Heart left ventricle (tissue), 16 donors: ENCODE measurements at regions not wholly inside any gene's neighbourhood (a gene's known extent, or its start where the extent isn't known, plus 50 kb on each side); places are given as distances from the start of the nearest gene placed in this dataset.

ENCODE experiments used
- ATAC-seq, 4 donors: fragments of 200-7000 bp; cut with Tn5 transposase; one replicate each; pipeline ENCODE4 v1.9.1; 2020 to 2022; ENCODE audit warnings: moderate library complexity in 4 of 4, mild to moderate bottlenecking in 3 of 4, moderate number of reproducible peaks in 1 of 4
- DNase-seq, 5 donors: peaks; one replicate each; pipeline ENCODE4 v3.0.0-alpha.2; 2020
- H3K27ac ChIP-seq, 12 donors: fragments of 200-600 bp; sonication (generic) in 4 of 12; one replicate each; pipeline versions ENCODE4 v1.5.0 to v1.8.0; 2016 to 2022; ENCODE audit warnings: mild to moderate bottlenecking in 2 of 12
- H3K27me3 ChIP-seq, 9 donors: fragments of 200-600 bp; sonication (generic) in 2 of 9; one replicate each; pipeline versions ENCODE4 v1.5.1 to v1.8.0; 2016 to 2022; ENCODE audit warnings: mild to moderate bottlenecking in 3 of 9
- H3K36me3 ChIP-seq, 9 donors: fragments of 200-600 bp; sonication (generic) in 2 of 9; one replicate each; pipeline versions ENCODE4 v1.5.0 to v1.8.0; 2018 to 2022; ENCODE audit warnings: mild to moderate bottlenecking in 2 of 9
- H3K4me1 ChIP-seq, 12 donors: fragments of 200-600 bp; sonication (generic) in 4 of 12; one replicate each; pipeline versions ENCODE4 v1.5.0 to v1.8.0; 2016 to 2022; ENCODE audit warnings: mild to moderate bottlenecking in 3 of 12
- H3K4me3 ChIP-seq, 12 donors: fragments of 200-600 bp; sonication (generic) in 4 of 12; one replicate each; pipeline versions ENCODE4 v1.5.0 to v1.8.0; 2017 to 2022; ENCODE audit warnings: mild to moderate bottlenecking in 9 of 12, moderate library complexity in 4 of 12
- H3K9me3 ChIP-seq, 12 donors: fragments of 200-600 bp; sonication (generic) in 4 of 12; one replicate each; pipeline versions ENCODE4 v1.5.0 to v1.8.0; 2016 to 2022; ENCODE audit warnings: mild to moderate bottlenecking in 1 of 12
- POLR2A ChIP-seq, 2 donors: fragments of 450-650 bp; IDR thresholded peaks; one replicate each; pipeline ENCODE4 v1.6.1; 2017; ENCODE audit warnings: antibody characterized with exemption in 2 of 2, mild to moderate bottlenecking in 2 of 2, moderate library complexity in 2 of 2
- whole genome bisulfite sequencing, 4 donors: extraction: QIAGEN DNeasy Blood & Tissue Kit in 2 of 4; methylation state at CpG; one replicate each; pipeline versions ENCODE4 v1.1.5 to v1.1.7; 2013 to 2018; 5-methylcytosine and 5-hydroxymethylcytosine counted together
- intact Hi-C, 10 donors: fragments of 100-400 bp; cut with DNase I; formaldehyde crosslinking; loops; one replicate each; pipeline versions ENCODE4 v1.11.1 to v1.14.2; 2022
- TF ChIP-seq, protein P1 (sequence below), 12 donors: fragments of 200-600 bp; sonication (generic) in 4 of 12; IDR thresholded peaks; one replicate each; pipeline versions ENCODE4 v1.5.0 to v1.8.0; 2018 to 2022; ENCODE audit warnings: antibody characterized with exemption in 12 of 12, mild to moderate bottlenecking in 5 of 12
- donor health status: ischemic (EF 13 %, LVEDD 7.1; RV severe dilation, severe dysfunction).
- donor health status: healthy with polysubstance abuse.
- donor health status: DM: no; HTN: yes; CAD: no.
- donor health status: DM: no; HTN: no; CAD: no.
- donor health status: ischemic (EF 25% LVEDD 6.9; RV normal size, moderate dysfunction).
- donor health status: ischemic (EF 25% LVEDD 5.7; RV mildly dilated, moderate dysfunction).
- donor health status: healthy.
- donor health status: DM: yes; HTN: yes; CAD: no.
- donor health status: ischemic (EF 35%, LVEDD 5.7; RV mildly dilated, moderate dysfunction).
- donor health status: nonischemic (EF 11% LVEDD 7.7; RV severe dilation, severe dysfunction).
- donor health status: DM: yes; HTN: yes; CAD: no.
- donor health status: PGD.
- donor health status: ischemic (EF 29% LVEDD 5.4; RV normal size, mild dysfunction).
- donor health status: nonischemic (EF 23%, LVEDD 6.1; RV moderate dilation, normal function).

DNA sequence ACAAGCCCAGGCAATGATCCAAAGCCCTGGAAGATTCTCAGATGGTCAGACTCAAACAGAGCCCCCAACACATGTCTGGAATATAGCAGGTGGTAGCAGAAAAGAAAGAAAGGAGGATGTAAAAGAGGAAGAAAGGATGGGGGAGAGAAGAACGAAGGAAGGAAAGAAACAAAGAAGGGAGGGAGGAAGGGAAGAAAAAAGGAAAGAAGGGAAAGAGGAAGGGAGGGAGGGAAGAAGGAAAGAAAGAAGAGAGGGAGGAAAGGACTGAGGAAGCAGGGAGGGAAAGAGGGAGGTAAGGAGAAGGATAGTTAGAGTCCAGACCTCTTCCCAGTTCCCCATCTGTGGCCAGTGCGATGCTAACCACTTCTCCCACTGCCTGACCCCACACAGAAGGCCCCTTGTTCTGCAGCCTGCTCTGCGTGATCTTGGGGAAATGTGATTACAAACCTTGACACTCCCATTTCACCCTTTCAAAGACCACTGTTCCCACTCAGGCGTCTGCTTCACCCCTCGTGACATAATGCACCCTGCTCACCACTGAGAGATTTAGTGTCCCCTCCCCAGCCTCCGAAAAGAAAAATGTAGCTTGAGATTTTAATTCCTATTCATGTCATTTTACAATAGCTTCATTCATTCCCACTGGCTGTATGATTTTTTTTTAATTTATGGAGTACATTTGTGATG is 357.9 kb downstream of the BCL11B start:
- ATAC-seq (no peak), DNase-seq (no peak)
- Histone ChIP-seq H3K36me3 (no peaks in the 10 kb centered on the region), H3K9me3 (no peaks in the 10 kb centered on the region), H3K4me1 (no peaks in the 10 kb centered on the region), H3K27me3 (peaks cover 0 to 26% (median 0%) of the 10 kb centered on the region in 9 donors), H3K4me3 (no peak overlapping the region), H3K27ac (no peak overlapping the region)
- intact Hi-C loops: no loop called here
- 40 to 55% (median 45%) methylated on average over 6 of the region's 6 CpGs for WGBS, 4 donors
- TF ChIP-seq, protein P1, sequence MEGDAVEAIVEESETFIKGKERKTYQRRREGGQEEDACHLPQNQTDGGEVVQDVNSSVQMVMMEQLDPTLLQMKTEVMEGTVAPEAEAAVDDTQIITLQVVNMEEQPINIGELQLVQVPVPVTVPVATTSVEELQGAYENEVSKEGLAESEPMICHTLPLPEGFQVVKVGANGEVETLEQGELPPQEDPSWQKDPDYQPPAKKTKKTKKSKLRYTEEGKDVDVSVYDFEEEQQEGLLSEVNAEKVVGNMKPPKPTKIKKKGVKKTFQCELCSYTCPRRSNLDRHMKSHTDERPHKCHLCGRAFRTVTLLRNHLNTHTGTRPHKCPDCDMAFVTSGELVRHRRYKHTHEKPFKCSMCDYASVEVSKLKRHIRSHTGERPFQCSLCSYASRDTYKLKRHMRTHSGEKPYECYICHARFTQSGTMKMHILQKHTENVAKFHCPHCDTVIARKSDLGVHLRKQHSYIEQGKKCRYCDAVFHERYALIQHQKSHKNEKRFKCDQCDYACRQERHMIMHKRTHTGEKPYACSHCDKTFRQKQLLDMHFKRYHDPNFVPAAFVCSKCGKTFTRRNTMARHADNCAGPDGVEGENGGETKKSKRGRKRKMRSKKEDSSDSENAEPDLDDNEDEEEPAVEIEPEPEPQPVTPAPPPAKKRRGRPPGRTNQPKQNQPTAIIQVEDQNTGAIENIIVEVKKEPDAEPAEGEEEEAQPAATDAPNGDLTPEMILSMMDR (IDR thresholded peaks at IDR 0.05): no peak

DNA sequence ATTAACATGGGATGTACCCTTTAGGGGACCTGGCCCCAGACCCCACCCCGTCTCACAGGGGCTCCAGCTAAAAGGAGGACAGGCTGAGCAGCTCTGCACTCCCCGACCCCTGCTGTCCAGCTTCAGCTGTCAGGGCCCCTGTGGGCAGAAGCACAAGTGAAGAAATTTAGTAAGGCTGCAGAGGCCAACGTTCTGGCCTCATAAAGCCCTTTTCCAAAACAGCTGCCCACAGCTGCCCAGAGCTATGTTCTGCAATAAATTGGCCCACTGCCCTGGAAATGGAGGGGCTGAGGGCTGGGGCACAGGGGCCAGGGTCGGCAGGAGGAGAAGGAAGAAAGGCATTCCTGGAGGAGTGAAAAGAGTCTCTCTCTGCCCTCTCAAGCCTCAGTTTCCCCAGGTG is 357.1 kb downstream of the BCL11B start:
- intact Hi-C loops: no loop called here
- Histone ChIP-seq H3K9me3 (no peaks in the 10 kb centered on the region), H3K27me3 (peaks cover 0 to 26% (median 0%) of the 10 kb centered on the region in 9 donors), H3K4me1 (no peaks in the 10 kb centered on the region), H3K4me3 (no peak overlapping the region), H3K36me3 (no peaks in the 10 kb centered on the region), H3K27ac (no peak overlapping the region)
- WGBS, 4 donors: 28 to 57% (median 36%) methylated on average over 3 to 4 of the region's 4 CpGs
- DNase-seq: no peak
- no peak for ATAC-seq
- TF ChIP-seq, protein P1 (IDR thresholded peaks at IDR 0.05): no peak
- no peak for TF ChIP-seq POLR2A (IDR thresholded peaks at IDR 0.05)

DNA sequence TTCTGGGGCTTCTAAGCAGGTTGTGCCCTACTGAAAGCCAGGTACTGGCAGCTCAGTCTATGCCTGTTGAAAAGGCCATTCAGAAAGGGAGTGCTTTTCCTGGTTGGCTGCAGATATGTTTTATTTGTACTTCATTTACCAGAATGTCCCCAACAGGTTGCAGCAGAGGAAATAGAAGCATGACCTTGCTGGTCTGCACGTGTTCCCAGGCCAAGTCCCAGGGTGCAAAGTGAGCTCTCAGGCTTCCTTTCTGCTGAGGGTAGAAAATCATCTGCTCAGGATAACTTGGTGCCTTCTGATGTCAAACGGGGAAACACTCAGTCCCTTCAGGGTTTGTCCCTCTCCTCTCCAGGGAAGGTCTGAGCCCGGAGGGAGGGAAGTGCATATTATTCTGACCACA is 356.4 kb downstream of the BCL11B start:
- intact Hi-C loops: no loop called here
- ATAC-seq: no peak
- peaks cover 0 to 26% (median 0%) of the 10 kb centered on the region in 9 donors for H3K27me3 ChIP-seq

DNA sequence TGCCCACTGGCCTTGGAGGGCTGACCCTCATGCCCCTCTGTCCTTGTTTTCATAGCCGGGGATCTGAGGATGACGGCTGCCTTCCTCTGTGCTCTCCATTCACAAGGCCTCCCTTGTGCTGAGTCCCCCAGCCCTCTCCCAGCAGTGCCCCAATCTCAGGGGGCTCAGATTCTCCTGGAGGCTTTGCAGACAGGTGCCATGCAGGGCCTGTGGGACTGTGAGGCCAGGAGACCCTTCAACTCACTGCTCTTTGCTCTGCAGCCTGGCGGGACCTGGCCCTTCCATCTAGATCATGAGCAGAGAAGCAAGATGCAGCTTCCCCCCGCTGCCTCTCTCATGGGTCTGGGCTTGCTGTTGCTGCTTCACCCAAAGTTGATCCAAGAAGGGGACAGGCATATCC is 356.0 kb downstream of the BCL11B start:
- no peak overlapping the region for H3K27ac ChIP-seq
- peaks cover 0 to 25% (median 0%) of the 10 kb centered on the region in 9 donors for H3K27me3 ChIP-seq
- H3K9me3 ChIP-seq: no peaks in the 10 kb centered on the region
- WGBS, 4 donors: 61 to 93% (median 63%) methylated on average over 4 of the region's 4 CpGs
- H3K4me3 ChIP-seq: no peak overlapping the region
- intact Hi-C loops: no loop called here
- H3K4me1 ChIP-seq: no peaks in the 10 kb centered on the region
- no peaks in the 10 kb centered on the region for H3K36me3 ChIP-seq
- ATAC-seq (no peak), DNase-seq (no peak)
- no peak for TF ChIP-seq POLR2A (IDR thresholded peaks at IDR 0.05)
- TF ChIP-seq, protein P1 (IDR thresholded peaks at IDR 0.05): no peak

More for the DNA sequence above, 356.4 kb downstream of the BCL11B start:
- DNase-seq: no peak
- Histone ChIP-seq H3K36me3 (no peaks in the 10 kb centered on the region), H3K9me3 (no peaks in the 10 kb centered on the region), H3K4me3 (no peak overlapping the region), H3K27ac (no peak overlapping the region), H3K4me1 (no peaks in the 10 kb centered on the region)
- TF ChIP-seq, protein P1 (IDR thresholded peaks at IDR 0.05): no peak
- no peak for TF ChIP-seq POLR2A (IDR thresholded peaks at IDR 0.05)
- 19 to 39% (median 31%) methylated on average over 2 to 3 of the region's 3 CpGs for WGBS, 4 donors
